OCI-LY1 (cell line): ENCODE measurements at regions not wholly inside any gene's neighbourhood (a gene's known extent, or its start where the extent isn't known, plus 50 kb on each side); places are given as distances from the start of the nearest gene placed in this dataset.

Experiments
- EZH2 ChIP-seq: fragments of 200-600 bp; sonication (generic), shearing (Covaris generic); IDR thresholded peaks from 2 replicates; pipeline ENCODE4 v1.8.0; 2017; ENCODE audit warnings: borderline replicate concordance, mixed run types, mild to moderate bottlenecking, antibody characterized with exemption, low read length, moderate library complexity, mixed read lengths
- TF ChIP-seq, protein P1 (sequence below): fragments of 200-600 bp; sonication (generic), shearing (Covaris generic); IDR thresholded peaks from 2 replicates; pipeline ENCODE4 v1.5.1; 2017; ENCODE audit warnings: mild to moderate bottlenecking, antibody characterized with exemption, low read length, moderate library complexity, mixed read lengths

GRCh38 chr6:154638369-154638768, 94.8 kb upstream of the SCAF8 start:
- TF ChIP-seq, protein P1, sequence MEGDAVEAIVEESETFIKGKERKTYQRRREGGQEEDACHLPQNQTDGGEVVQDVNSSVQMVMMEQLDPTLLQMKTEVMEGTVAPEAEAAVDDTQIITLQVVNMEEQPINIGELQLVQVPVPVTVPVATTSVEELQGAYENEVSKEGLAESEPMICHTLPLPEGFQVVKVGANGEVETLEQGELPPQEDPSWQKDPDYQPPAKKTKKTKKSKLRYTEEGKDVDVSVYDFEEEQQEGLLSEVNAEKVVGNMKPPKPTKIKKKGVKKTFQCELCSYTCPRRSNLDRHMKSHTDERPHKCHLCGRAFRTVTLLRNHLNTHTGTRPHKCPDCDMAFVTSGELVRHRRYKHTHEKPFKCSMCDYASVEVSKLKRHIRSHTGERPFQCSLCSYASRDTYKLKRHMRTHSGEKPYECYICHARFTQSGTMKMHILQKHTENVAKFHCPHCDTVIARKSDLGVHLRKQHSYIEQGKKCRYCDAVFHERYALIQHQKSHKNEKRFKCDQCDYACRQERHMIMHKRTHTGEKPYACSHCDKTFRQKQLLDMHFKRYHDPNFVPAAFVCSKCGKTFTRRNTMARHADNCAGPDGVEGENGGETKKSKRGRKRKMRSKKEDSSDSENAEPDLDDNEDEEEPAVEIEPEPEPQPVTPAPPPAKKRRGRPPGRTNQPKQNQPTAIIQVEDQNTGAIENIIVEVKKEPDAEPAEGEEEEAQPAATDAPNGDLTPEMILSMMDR, result no peak
- TF ChIP-seq EZH2, result no peak
